VCaP (cell line): ENCODE measurements at regions not wholly inside any gene's neighbourhood (a gene's known extent, or its start where the extent isn't known, plus 50 kb on each side); places are given as distances from the start of the nearest gene placed in this dataset.

Source experiments
- H3K27ac ChIP-seq: fragments of 450-650 bp; 2 replicates; pipeline ENCODE4 v1.5.1; 2017
- CTCF ChIP-seq: fragments of 450-650 bp; conservative IDR thresholded peaks from 2 replicates; pipeline ENCODE4 v1.5.1; 2017; ENCODE audit warnings: mild to moderate bottlenecking, moderate library complexity

- TF ChIP-seq CTCF = no peak
- H3K27ac ChIP-seq = no peak overlapping the region
Observed at GRCh38 chr14:104424406-104425072, 155.0 kb upstream of the C14orf180 start.

- no peak for TF ChIP-seq CTCF
- H3K27ac ChIP-seq = no peak overlapping the region
Observed at GRCh38 chr14:104425171-104425681, 154.3 kb upstream of the C14orf180 start.

GRCh38 chr14:104425763-104426646 is 153.6 kb upstream of the C14orf180 start:
- no peak overlapping the region for H3K27ac ChIP-seq

GRCh38 chr14:104427131-104427851 is 152.3 kb upstream of the C14orf180 start:
- TF ChIP-seq CTCF = no peak
- H3K27ac ChIP-seq = no peak overlapping the region

More at GRCh38 chr14:104425763-104426646, 153.6 kb upstream of the C14orf180 start:
- TF ChIP-seq CTCF = no peak

GRCh38 chr14:104428333-104428851 is 151.2 kb upstream of the C14orf180 start:
- no peak for TF ChIP-seq CTCF

GRCh38 chr14:104428860-104429259 is 150.7 kb upstream of the C14orf180 start:
- TF ChIP-seq CTCF = no peak
- no peak overlapping the region for H3K27ac ChIP-seq

More at GRCh38 chr14:104428333-104428851, 151.2 kb upstream of the C14orf180 start:
- H3K27ac ChIP-seq = no peak overlapping the region
